Jurkat, Clone E6-1 (cell line): ENCODE measurements at regions not wholly inside any gene's neighbourhood (a gene's known extent, or its start where the extent isn't known, plus 50 kb on each side); places are given as distances from the start of the nearest gene placed in this dataset.
"Not testable (repeated sequence)": the region's sequence is repeated elsewhere in the genome, so short reads cannot be mapped to it uniquely, and the experiment has no call there.

Experiments used
- DNase-seq: peaks from one replicate; pipeline ENCODE4 v3.0.0-alpha.2; 2011; ENCODE audit warnings: low read depth, low spot score
- H3K4me3 ChIP-seq: 2 replicates; pipeline ENCODE4 v1.5.1; 2011; ENCODE audit warnings: mild to moderate bottlenecking, low read length, control low read depth, moderate library complexity

DNA sequence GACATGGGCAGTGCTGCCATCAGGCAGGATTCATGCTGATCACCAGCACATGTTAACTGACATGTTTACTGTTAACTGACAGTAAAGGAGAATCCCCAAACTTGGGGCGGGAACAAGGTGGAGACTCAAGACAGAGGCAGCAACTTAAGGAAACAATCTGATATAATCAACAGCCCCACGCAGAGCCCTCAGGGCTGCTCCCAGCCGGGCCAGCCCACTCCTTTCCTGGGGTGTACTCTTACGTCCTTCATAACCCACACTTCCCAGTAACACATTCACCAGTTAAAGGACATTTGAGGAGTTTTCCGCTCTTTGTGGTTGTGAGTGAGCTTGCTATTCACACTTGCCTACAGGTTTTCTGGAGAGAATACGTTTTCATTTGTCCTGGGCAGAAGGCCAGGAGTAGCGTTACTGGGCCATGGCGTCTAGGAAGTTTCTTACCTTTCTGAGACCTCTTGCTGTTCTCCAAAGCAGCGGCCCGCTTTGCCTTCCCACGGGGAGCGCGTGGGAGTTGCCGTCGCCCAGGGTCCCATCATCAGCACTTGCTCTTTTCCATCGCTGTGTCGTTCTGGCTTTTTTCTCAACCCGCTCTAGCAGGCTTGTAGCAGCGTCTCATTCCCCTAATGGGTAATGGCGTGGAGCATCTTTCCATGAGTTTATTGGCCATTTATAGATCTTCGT, 56.4 kb downstream of the FOXF2 start:
- no peak overlapping the region for H3K4me3 ChIP-seq
- DNase-seq: no peak

DNA sequence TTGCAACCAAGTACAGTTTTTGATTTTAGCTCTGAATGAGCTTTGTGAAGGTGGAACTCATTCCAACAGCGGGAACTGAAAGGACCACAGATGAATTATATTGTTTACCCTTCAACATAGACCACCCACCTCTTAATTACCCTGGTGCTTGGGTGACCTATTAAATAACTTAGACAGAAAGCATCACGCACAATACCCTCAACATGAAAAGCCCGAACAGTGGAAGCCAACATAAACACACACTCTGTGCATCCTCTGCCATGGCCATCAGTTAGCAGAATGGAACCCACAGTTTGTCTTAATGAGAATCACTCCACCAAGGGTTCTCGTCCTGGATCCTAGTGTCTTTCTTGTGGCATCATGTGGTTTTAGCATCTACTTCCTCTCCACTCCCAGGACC, 60.5 kb downstream of the FOXF2 start:
- no peak for DNase-seq
- no peak overlapping the region for H3K4me3 ChIP-seq

GRCh38 chr6:1453024-1453423, 63.6 kb downstream of the FOXF2 start:
- DNase-seq: no peak
- no peak overlapping the region for H3K4me3 ChIP-seq

- H3K4me3 ChIP-seq, DNase-seq: not testable (repeated sequence)
These were observed 67.4 kb downstream of the FOXF2 start for GRCh38 chr6:1456816-1457215.

GRCh38 chr6:1461207-1461606, 71.8 kb downstream of the FOXF2 start:
- no peak for DNase-seq

DNA sequence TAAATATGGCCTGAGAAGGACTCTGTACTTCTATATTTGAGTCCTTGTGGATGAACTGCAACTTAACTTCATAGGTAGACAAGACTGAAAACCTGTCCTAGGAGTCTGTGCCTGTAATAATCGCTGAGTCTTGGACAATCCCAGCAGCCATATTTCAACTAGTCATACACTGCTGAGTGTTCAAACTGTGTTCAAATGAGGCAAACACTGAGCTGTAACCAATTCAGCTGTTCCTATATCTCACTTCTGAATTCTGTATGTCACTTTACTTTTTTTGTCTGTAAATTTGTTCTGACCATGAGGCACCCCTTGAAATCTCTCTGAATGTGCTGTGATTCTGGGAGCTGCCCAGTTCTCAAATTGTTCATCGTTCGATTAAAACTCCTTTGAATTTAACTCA, 72.4 kb downstream of the FOXF2 start:
- DNase-seq: no peak
- H3K4me3 ChIP-seq: no peak overlapping the region

More at GRCh38 chr6:1461207-1461606, 71.8 kb downstream of the FOXF2 start:
- no peak overlapping the region for H3K4me3 ChIP-seq

GRCh38 chr6:1463275-1463674, 73.9 kb downstream of the FOXF2 start:
- DNase-seq: no peak
- H3K4me3 ChIP-seq: no peak overlapping the region

GRCh38 chr6:1463751-1464426, 74.5 kb downstream of the FOXF2 start:
- no peak for DNase-seq
- no peak overlapping the region for H3K4me3 ChIP-seq

- no peak for DNase-seq
- H3K4me3 ChIP-seq: no peak overlapping the region
These were observed 75.5 kb downstream of the FOXF2 start for GRCh38 chr6:1464781-1465370.

- no peak for DNase-seq
- no peak overlapping the region for H3K4me3 ChIP-seq
These were observed 78.8 kb downstream of the FOXF2 start for GRCh38 chr6:1468126-1468525.

DNA sequence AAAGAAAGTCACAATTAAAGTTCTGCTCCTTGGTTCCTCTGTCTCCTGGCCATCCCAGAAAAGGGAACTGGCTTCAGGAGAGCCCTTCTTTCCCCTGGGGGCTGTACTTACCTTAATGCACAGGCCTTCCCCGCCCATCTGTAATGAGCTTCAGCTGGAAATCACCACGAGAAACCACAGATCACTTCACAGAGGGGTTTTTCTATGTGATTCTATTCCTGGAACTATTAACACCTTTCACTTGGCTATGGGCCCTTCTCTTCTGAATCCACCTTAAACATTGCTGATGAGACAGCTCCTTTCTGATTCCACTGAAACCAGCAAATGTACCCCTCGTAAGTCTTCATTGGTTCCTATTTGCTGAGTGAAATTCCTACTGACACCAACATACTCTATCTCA, 80.7 kb downstream of the FOXF2 start:
- no peak overlapping the region for H3K4me3 ChIP-seq
- no peak for DNase-seq

DNA sequence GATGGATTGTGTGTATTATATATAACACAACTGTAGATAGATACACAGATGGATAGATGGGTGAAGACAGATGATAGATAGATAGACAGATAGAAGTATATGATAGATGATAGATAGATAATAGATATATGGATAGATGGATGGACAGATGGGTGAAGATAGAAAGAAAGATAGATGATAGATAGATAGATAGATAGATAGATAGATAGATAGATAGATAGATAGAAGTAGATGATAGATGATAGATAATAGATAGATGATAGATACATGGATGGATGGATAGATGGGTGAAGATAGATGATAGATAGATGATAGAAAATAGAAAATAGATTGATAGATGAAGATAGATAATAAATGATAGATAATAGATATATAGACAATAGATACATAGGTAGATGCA, 83.3 kb downstream of the FOXF2 start:
- DNase-seq: no peak
- no peak overlapping the region for H3K4me3 ChIP-seq

GRCh38 chr6:1473166-1473565, 83.8 kb downstream of the FOXF2 start:
- H3K4me3 ChIP-seq: no peak overlapping the region
- no peak for DNase-seq

- DNase-seq: no peak
- no peak overlapping the region for H3K4me3 ChIP-seq
These were observed 84.2 kb downstream of the FOXF2 start for GRCh38 chr6:1473598-1473997.

GRCh38 chr6:1474205-1474604, 84.8 kb downstream of the FOXF2 start:
- DNase-seq: no peak
- H3K4me3 ChIP-seq: no peak overlapping the region

DNA sequence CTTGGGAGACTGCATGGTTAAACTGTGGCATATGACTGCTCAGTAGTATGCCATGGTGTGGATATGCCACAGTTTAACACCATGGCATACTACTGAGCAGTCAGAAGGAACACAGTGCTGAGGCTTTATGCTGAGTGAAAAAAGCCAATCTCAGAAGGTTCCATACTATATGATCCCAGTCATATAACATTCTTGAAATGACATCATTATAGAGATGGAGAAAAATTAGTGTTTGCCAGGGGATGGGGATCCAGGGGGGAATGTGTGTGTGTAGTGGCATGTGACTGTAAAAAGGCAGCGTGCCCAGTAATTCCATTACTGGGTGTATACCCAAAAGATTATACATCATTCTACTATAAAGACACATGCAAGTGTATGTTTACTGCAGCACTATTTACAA, 85.8 kb downstream of the FOXF2 start:
- DNase-seq: no peak
- no peak overlapping the region for H3K4me3 ChIP-seq

- DNase-seq: no peak
These were observed 88.2 kb downstream of the FOXF2 start for GRCh38 chr6:1477432-1478090.

DNA sequence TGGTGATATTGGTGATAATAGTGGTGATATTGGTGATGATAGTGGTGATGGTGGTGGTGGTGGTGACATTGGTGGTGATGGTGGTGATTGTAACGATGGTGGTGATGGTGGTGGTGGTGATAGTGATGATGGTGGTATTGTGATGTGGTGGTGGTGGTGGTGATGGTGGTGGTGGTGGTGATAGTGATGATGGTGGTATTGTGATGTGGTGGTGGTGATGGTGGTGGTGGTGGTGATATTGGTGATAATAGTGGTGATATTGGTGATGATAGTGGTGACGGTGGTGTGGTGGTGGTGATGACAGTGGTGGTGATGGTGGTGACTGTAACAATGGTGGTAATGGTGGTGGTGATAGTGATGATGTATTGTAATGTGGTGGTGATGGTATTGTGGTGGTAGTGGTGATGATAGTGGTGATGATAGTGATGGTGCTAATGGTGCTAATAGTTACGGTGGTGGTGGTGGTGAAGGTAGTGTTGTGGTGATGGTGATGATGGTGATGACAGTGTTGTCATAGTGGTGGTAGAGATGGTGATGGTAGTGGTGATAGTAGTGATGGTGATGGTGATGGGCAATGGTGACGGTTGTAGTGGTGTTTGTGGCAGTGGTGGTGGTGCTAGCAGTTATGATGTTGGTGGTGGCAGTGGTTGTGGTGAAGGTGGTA, 88.9 kb downstream of the FOXF2 start:
- not testable (repeated sequence) for DNase-seq, H3K4me3 ChIP-seq

More at GRCh38 chr6:1477432-1478090, 88.2 kb downstream of the FOXF2 start:
- H3K4me3 ChIP-seq: no peak overlapping the region

GRCh38 chr6:1479095-1479494, 89.7 kb downstream of the FOXF2 start:
- H3K4me3 ChIP-seq: no peak overlapping the region
- DNase-seq: no peak
